Prostate gland (tissue), 2 donors: ENCODE measurements at regions not wholly inside any gene's neighbourhood (a gene's known extent, or its start where the extent isn't known, plus 50 kb on each side); places are given as distances from the start of the nearest gene placed in this dataset.

Experiments used
- CTCF ChIP-seq, 4 experiments: fragments of 200-600 bp in 2 of 4; fragments of 450-650 bp in 2 of 4; sonication (generic) in 2 of 4; IDR thresholded peaks; 1 replicate in 3 of 4; 2 replicates in 1 of 4; pipeline ENCODE4 v1.5.1; 2016 to 2019; ENCODE audit warnings: antibody characterized with exemption in 4 of 4, mild to moderate bottlenecking in 2 of 4, moderate library complexity in 2 of 4
- POLR2A ChIP-seq: fragments of 450-650 bp; IDR thresholded peaks from one replicate; pipeline ENCODE4 v1.6.1; 2016; ENCODE audit warnings: antibody characterized with exemption, mild to moderate bottlenecking
- POLR2AphosphoS5 ChIP-seq: sonication (generic); formaldehyde crosslinking; IDR thresholded peaks from one replicate; pipeline ENCODE4 v1.6.1; 2017; ENCODE audit warnings: antibody characterized with exemption

- no peak for TF ChIP-seq CTCF (IDR thresholded peaks at IDR 0.05)
- no peak for TF ChIP-seq POLR2AphosphoS5
- no peak for TF ChIP-seq POLR2A
Measured at GRCh38 chr11:97871816-97872215, 1148.9 kb upstream of the CNTN5 start.
